ENCODE measurements at regions not wholly inside any gene's neighbourhood (a gene's known extent, or its start where the extent isn't known, plus 50 kb on each side); places are given as distances from the start of the nearest gene placed in this dataset.

- Mint-ChIP-seq H3K27me3 (ENCODE audit: unreplicated experiment) (no peaks in the 10 kb centered on the region), H3K36me3 (ENCODE audit: unreplicated experiment) (no peaks in the 10 kb centered on the region), H3K4me1 (ENCODE audit: unreplicated experiment) (peaks cover 12% of the 10 kb centered on the region), H3K27ac (ENCODE audit: unreplicated experiment) (no peak overlapping the region), H3K9me3 (ENCODE audit: unreplicated experiment) (no peaks in the 10 kb centered on the region), H3K4me3 (ENCODE audit: unreplicated experiment) (no peak overlapping the region)
- no peak for DNase-seq (ENCODE audit: extremely low spot score, unreplicated experiment)
- no peak for TF ChIP-seq CTCF (IDR thresholded peaks at IDR 0.05)
Measured at GRCh38 chr7:119969054-119969453, 303.9 kb upstream of the KCND2 start.

- no peak for DNase-seq (ENCODE audit: extremely low spot score, unreplicated experiment)
- Mint-ChIP-seq H3K9me3 (ENCODE audit: unreplicated experiment) (no peaks in the 10 kb centered on the region), H3K36me3 (ENCODE audit: unreplicated experiment) (no peaks in the 10 kb centered on the region), H3K4me1 (ENCODE audit: unreplicated experiment) (peaks cover 9% of the 10 kb centered on the region), H3K4me3 (ENCODE audit: unreplicated experiment) (no peak overlapping the region), H3K27ac (ENCODE audit: unreplicated experiment) (no peak overlapping the region), H3K27me3 (ENCODE audit: unreplicated experiment) (no peaks in the 10 kb centered on the region)
- no peak for TF ChIP-seq CTCF (IDR thresholded peaks at IDR 0.05)
Measured at GRCh38 chr7:119969763-119970162, 303.2 kb upstream of the KCND2 start.

GRCh38 chr7:119974972-119975371 is 298.0 kb upstream of the KCND2 start:
- no peaks in the 10 kb centered on the region for H3K9me3 Mint-ChIP-seq (ENCODE audit: unreplicated experiment)
- no peak overlapping the region for H3K27ac Mint-ChIP-seq (ENCODE audit: unreplicated experiment)
- no peak for TF ChIP-seq CTCF (IDR thresholded peaks at IDR 0.05)
- DNase-seq (ENCODE audit: extremely low spot score, unreplicated experiment) = no peak
- no peaks in the 10 kb centered on the region for H3K4me1 Mint-ChIP-seq (ENCODE audit: unreplicated experiment)
- no peaks in the 10 kb centered on the region for H3K36me3 Mint-ChIP-seq (ENCODE audit: unreplicated experiment)
- no peaks in the 10 kb centered on the region for H3K27me3 Mint-ChIP-seq (ENCODE audit: unreplicated experiment)
- no peak overlapping the region for H3K4me3 Mint-ChIP-seq (ENCODE audit: unreplicated experiment)

- no peak overlapping the region for H3K27ac Mint-ChIP-seq (ENCODE audit: unreplicated experiment)
- H3K9me3 Mint-ChIP-seq (ENCODE audit: unreplicated experiment) = peaks cover 9% of the 10 kb centered on the region
- H3K4me1 Mint-ChIP-seq (ENCODE audit: unreplicated experiment) = no peaks in the 10 kb centered on the region
- H3K27me3 Mint-ChIP-seq (ENCODE audit: unreplicated experiment) = no peaks in the 10 kb centered on the region
- H3K4me3 Mint-ChIP-seq (ENCODE audit: unreplicated experiment) = no peak overlapping the region
- DNase-seq (ENCODE audit: extremely low spot score, unreplicated experiment) = no peak
- no peak for TF ChIP-seq CTCF (IDR thresholded peaks at IDR 0.05)
- no peaks in the 10 kb centered on the region for H3K36me3 Mint-ChIP-seq (ENCODE audit: unreplicated experiment)
Measured at GRCh38 chr7:119982884-119983283, 290.1 kb upstream of the KCND2 start.

GRCh38 chr7:119983468-119983867 is 289.5 kb upstream of the KCND2 start:
- DNase-seq (ENCODE audit: extremely low spot score, unreplicated experiment) = no peak
- TF ChIP-seq CTCF (IDR thresholded peaks at IDR 0.05) = no peak
- no peaks in the 10 kb centered on the region for H3K4me1 Mint-ChIP-seq (ENCODE audit: unreplicated experiment)
- H3K27ac Mint-ChIP-seq (ENCODE audit: unreplicated experiment) = no peak overlapping the region
- H3K9me3 Mint-ChIP-seq (ENCODE audit: unreplicated experiment) = peaks cover 9% of the 10 kb centered on the region
- H3K4me3 Mint-ChIP-seq (ENCODE audit: unreplicated experiment) = no peak overlapping the region
- H3K36me3 Mint-ChIP-seq (ENCODE audit: unreplicated experiment) = no peaks in the 10 kb centered on the region
- H3K27me3 Mint-ChIP-seq (ENCODE audit: unreplicated experiment) = no peaks in the 10 kb centered on the region
